Stimulated activated CD4-positive, alpha-beta T cell treated with anti-CD3 and anti-CD28 coated beads, Interleukin-1b, Interleukin-23, amount 100 ng/mL, for 24 hours (primary cell): ENCODE measurements at regions not wholly inside any gene's neighbourhood (a gene's known extent, or its start where the extent isn't known, plus 50 kb on each side); places are given as distances from the start of the nearest gene placed in this dataset.
"Not testable (repeated sequence)": the region's sequence is repeated elsewhere in the genome, so short reads cannot be mapped to it uniquely, and the experiment has no call there.

Source experiments
- DNase-seq, 4 experiments: peaks; one replicate each; pipeline ENCODE4 v3.0.0-alpha.2; 2020; ENCODE audit warnings: low read depth in 4 of 4, low spot score in 1 of 4

DNA sequence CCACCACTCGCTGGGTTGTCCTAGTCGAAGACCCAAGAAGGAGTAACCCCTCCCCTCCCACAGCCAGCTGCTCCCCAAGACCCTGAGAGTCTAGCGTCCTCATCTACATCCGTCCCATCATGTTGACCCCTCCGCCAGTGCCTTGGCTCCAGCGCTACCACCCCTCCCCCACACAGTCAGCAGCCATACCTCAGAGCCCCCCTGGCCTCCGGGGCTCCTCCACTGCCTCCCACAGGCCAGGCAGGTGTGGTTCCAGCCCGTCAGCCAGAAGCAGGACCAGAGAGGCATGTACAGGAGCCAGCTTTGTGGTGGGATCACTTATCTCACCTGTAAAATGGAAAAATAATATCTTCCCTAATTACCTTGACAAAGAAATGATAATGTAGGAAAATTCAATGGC lies 51.5 kb upstream of the PHF21B start:
- no peak for DNase-seq

DNA sequence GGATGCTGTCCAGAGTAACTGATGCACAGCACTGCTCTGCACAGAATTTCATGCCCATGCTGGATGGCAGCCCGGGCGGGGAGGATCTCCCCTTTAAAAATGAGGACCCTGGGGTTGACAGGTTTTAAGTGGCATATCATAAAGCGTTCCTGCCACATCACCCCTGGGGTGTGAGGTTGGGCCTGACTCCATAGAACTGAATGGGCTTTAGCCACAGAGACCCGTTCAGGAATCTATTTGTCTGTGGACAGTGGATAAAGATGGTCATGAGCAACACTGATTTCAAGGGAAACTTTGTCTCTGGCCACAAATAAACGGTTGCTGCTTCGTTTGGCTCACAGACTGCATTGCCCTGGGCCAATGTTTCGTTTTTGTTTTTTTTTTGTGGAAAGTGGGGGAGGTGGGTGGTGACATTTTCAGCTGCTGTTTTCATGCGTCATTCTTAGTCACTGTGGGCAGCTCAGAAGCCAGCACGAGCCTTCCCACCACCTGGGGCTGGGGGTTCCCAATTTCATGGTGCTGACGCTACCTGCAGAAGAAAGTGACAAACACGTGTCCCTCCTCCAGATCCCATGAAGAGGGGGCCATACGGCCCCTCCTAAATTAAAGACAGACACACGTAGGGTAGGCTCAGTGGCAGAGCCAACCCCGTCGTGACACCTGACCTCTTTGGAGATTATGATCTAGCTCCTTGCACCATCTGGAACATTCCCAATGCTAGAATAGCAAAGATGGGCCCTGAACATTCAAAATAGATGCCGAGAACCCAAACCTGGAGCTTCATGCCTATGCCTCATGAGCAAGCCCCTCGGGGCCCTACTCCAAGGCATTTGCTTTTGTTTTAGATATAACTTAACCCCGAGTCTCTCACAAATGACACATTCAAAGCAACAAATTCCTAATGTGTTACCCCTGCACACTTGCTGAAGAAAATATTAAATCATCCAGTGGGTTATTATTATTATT lies 54.8 kb upstream of the PHF21B start:
- peak; percentile 12 to 59 (median 40) for DNase-seq

DNA sequence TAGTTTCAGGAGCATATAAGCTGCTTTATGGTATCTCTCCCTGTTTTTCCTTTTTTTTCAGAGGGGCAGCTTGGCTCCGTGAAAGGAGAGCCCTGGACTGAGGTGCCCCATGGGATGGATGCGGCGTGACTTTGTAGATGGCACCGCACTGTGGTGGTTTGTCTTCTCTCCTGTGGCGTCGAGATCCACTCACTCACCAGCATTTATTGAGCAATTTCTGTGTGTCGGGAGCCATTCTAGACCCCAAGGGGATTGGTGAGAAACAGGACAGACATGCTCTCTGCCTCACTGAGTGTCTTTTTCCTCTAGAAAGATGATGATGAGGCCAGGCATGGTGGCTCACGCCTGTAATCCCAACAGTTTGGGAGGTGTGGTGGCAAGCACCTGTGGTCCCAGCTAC lies 55.9 kb upstream of the PHF21B start:
- no peak for DNase-seq

DNA sequence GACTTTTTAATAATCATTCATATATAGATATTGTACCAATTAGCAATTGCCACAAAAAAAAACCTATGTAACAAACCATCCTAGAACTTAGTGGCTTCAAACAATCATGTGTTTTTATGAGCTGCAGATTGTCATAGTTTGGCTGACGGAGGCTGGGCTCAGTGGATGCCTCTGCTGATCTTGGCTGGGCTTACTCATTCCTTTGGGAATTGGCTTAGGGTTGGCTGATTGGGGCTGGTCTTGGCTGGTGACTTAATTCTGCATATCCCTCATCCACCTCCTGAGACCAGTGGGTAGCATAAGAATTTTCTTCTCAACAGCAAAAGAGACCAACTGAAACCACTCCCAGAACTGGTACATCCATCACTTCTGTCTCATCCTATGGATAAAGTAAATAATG lies 57.9 kb upstream of the PHF21B start:
- no peak for DNase-seq

DNA sequence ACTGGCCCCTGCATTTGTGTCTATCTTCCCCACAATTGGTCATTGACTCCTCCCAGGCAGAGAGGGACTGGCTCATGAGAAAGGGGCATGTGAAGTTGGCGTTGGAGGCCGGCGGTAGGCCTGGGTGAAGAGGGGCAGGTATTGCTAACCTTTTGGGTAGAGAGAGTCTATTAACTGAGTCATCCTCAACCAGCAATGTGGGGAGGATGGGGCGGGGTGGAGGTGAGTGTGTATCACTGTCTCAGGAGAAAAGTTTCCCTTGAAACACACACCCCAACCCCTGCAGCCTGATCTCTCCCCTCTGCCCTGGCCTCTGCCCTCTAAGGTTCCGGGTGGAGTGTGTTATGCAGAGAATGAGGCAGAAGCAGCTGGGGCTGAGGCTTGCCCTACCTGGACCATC lies 60.1 kb upstream of the PHF21B start:
- DNase-seq: peak in 1 of 4 experiments; percentile 14

DNA sequence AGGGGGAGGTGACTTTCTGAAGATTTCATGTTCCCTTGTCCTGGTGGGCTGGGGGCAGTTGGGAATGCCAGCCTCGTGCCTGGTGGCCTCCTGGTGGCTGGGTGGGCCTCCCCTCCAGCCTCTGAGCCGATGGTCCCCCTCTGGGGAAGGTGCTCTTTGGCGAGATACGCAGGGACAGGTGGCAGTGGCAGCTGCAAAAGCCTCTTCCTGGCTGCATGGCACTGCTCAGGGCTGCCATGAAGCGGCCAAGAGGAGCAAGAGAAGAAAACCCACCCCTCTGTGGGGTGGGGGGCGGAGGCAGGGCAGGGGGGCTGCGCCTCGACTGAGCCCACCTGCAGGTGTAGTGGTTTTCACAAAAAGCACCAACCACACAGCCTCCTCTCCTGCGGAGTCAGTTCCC lies 61.8 kb upstream of the PHF21B start:
- DNase-seq: no peak

DNA sequence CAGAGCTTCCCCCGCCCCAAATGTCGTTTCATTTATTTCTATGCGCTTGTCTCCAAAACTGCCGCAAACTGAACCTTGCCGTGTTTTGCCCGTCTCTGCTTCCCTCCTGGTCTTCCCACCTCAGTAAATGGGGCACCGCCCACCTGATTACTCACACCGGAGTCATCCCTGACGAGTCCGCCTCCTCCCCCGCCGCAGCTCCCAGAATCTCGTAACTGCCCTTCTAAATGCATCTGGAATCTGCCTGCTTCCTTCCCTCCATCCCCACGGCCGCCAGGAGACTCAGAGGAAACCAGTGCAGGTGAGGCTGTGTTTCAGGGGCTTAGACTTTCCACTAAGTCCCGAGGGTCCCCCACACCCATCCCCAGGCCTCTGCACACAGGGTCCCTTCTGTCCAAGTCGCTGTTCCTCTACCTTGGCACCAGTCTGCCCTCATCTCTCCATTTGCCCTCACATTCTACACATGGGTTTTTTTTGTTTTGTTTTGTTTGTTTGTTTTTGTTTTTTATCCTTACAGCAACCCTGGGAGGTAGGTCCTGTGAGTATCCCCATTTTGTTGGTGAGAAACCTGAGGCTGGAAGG lies 62.6 kb upstream of the PHF21B start:
- no peak for DNase-seq

DNA sequence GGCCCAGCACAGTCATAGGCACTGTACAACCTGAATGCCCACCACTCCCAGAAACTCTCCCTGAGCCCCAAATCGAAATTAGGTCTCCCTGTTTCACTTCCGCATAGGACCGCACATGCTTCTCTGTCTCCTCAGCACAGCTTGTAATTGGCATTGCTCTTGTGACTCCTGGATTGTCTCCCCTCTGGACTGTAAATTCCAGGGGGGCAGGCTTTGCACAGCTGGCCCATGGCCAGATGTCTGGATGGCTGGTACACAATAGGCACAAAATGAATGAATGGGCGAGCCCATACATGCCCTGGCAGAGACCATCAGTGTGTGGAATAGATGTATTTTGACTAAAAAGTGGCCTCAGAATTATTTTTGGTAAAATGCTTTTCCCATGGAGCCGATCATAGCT lies 63.3 kb upstream of the PHF21B start:
- DNase-seq: no peak

DNA sequence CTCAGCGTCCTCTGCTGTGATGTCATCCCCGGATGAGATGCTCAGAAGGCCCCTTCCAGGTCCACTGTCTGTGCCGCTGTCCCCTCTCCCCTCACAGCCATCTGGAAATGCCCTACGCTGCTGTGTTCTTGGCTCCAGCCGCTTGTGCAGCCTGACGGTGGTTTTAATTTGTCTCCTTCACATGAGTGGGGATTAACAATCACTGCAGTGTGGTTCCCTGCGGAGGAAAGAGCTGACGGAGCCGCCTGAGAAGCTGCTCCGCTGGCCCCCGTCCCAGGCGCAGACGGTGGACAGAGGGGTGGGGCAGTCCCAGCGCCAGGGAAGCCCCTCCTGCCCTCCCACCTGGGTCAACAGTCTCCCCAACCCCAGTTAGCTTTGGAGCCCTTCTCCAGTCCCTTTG lies 67.5 kb upstream of the PHF21B start:
- DNase-seq: no peak

DNA sequence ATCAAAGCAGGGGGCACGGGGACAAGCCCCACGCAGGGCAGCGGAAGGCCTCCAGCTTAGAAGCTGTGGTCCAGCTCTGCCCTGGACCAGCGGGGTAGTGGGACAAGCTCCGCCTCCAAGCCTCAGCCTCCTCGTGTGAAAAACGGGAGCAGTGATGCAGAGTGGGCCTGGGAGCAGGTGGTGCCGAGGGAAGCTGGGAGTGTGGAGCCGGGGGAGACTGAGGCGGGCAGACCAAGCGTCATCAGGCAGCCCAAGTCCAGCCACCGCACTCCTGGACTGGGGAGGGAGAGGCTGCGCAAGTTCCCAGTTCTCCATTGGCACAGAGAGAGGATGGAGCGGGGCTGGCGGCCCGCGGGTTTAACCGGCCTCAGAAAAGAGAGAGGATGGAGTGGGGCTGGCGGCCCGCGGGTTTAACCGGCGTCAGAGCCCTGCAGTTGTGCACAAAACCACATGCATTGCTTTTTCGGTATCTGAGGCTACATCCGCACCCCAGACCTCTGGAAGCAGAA lies 68.1 kb upstream of the PHF21B start:
- DNase-seq: no peak

DNA sequence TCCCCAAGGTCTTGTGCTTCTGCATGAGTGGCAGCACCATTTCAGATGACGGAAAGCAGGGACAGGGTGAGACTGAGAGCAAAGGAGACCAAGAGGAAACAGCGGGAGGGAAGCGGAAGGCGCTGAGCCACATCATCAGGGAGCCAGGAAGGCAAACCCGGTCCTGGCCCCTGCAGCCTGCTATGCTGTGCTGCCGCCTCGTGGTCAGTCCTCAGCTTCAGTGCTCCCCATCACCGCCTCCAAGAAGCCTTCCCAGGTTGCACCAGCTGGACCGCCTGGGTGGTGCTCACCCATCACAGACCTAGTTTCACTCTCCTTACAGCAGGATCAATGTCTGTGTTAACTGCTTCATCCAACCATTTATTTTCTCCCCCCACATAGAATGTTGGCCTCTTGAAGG lies 73.0 kb upstream of the PHF21B start:
- DNase-seq: peak in 1 of 4 experiments; percentile 6

DNA sequence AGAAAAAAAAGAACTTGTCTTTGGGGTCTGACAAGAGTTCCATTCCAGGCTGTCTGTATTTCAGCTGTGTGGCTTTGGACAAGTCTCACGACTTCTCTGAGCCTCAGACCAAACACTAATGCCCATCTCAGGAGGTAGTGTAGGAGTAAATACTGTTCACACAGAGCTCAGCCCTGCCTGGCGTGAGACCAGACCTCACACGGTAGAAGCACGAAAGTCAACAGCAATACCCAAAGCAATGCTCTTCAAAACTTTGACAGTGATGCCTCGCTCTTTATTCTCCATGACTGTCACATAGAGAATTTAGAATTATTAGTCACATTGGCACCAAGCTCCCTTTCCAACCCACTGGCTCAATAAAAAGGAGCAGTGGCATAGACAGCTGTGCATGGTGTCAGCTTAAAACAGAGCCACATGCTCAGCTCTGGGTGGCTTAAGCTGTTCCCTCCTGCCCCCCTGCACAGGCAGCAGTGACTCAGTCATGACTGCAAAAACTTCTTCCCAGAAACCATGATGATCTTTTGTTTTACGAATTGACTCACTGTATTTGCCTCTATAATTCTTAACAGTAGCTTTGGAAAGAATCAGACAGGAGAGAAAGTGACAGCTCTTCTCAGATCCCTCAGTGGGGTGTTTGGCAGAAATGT lies 74.0 kb upstream of the PHF21B start:
- DNase-seq: peak in 2 of 4 experiments; percentile 19 to 42

DNA sequence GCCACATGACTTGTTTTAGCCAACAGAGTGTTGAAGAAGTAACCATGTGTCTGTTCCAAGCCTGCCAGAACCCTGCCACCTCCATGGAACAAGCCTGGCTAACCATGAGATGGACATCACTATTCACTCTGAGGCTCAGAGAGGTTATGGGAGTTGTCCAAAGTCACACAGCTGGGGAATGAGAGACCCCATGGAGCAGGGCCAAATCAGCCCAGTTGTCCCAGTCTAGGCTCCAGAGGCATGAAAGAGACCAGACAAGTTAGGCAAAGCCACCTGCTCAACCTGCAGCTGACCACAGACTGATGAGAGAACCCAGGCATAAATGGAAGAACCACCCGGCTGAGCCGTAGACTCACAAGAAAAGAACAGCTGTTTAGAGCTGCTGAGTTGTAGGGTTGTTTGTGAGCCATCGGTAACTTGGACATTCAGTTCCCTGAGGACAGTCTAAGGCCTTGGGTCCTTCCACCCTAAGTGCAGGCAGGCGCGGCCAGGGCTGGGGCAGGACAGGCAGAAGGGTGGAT lies 74.7 kb upstream of the PHF21B start:
- no peak for DNase-seq

DNA sequence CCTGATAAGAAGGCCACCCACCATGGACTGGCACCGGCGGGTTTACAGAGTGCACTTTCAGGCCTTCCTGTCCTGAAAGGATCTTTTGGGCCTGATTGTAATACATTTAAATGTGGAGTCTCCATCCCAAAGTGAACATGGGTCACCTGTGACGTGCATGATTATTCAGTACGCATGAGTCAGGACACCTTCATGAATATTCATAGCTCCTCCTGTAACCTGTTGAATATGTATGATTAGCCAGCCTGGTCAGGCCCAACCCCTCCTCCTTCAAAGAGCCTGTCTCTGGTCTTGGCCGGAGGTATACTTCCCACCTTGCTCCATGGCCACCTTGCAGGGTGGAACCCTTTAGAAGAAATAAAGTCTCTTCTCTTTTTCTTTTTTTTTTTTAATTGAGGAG lies 75.9 kb upstream of the NUP50 start:
- DNase-seq: no peak

DNA sequence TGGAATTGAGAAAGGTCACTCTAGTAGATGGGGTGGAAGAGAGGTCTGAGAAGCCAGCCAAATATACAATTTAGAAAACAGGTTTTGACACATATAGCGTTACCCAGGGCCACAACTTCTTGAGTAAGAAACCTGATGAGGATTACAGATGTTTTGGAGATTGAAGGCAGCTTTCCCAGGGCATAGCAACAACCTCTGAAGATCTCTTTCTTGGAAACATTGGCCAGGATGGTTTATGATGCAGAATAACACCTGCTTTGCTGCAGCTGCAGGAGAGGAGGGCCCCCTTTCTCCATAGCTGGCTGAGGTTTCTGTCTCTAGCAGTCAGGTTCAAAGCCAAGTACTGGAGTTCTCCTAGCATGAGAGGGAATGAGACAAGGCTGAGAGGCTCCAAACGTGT lies 75.1 kb upstream of the NUP50 start:
- DNase-seq: no peak

DNA sequence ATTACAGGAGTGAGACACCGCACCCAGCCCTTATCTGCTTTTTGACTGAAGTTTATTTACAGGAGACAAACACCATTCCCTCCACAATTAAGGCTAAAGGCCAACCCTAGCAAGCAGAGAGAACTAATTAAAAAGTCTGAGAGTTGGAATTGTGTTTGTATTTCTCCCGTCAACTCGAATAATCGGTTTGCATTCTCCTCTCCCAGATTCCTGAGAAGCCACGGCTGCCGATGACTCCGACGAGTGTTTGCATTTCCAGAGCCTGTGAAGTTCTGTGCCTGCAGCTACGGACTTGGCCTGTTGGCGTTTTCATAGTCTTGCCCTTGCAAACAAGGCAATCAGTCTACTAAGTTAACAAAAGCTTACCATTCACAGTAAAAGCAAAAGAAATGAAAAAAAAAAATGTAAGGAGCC lies 73.2 kb upstream of the NUP50 start:
- DNase-seq: no peak

DNA sequence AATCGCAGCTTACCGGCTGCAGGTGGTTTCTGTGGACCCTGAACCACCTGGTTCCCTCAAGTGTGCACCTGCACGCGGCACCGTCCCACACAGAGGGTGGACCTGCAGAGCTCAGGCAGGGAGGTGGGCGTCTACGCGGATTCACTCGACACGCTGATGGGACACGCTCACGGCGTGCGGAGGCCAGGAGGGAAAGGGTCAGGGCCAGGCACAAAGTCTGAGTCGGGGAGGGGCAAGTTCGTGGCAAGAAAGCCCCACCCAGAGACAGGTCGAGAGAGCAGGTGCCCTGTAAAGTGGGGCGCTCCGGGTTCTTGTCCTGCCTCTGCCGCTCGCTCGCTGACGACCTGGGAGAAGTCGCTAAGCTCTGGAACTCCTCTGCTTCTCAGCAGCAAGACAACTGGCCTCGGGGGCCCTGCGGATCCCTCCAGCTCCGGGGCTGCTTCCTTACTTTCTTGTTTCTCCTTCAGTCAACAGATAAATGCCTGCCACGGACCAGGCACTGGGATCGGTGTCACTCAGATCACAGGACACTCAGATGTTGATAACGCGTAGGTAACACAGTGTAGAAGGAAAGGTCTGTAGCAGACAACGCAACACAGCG lies 72.4 kb upstream of the NUP50 start:
- no peak for DNase-seq

DNA sequence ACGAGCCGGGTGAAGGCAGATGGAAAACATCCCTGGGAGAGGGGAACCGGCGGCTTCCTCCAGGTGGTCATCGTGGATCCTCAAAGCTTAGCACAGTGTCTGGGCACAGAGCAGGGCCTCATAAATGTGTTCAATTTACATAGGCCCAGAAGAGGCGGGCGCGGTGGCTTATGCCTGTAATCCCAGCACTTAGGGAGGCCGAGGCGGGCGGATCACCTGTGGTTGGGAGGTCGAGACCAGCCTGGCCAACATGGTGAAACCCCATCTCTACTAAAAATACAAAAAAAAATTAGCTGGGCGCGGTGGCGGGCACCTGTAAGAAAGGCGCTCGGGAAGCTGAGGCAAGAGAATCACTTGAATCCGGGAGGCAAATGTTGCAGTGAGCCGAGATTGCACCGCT lies 71.8 kb upstream of the NUP50 start:
- DNase-seq: not testable (repeated sequence)

DNA sequence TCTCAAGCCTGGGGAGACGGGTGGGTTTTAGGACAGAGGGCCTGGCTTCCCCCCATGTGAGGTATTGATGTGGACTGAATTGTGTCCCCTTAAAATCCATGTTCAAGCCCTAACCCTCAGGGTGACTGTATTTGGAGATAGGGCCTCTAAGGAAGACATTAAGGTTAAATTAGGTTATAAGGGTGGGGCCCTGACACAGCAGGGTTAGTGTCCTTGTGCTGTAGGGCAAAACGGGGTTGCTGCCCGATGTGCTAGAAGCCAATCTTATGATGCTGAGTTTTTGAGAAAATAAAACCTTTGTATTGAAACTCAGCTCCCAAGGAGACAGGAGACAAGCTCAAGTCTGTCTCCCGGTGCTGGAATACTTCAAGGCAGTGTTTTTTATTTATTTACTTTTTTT lies 71.1 kb upstream of the NUP50 start:
- no peak for DNase-seq

DNA sequence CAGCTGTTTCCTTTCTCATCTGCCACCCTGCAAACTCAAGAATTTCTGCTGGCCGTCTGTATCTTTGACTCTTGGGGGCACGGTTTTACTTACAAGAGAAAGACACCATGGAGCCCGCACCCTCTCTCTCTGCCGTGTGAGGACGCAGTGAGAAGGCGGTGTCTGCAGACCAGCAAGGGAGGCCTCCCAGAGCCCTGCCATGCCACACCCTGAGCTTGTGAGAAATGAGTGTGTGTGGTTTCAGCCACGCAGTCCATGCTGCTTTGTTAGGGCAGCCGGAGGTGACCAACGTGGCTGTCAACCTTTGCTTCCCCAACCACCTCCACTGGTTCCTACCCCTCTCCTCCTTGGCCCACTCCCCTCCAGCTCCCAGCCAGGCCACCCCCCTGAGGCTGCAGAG lies 70.1 kb upstream of the NUP50 start:
- DNase-seq: no peak

DNA sequence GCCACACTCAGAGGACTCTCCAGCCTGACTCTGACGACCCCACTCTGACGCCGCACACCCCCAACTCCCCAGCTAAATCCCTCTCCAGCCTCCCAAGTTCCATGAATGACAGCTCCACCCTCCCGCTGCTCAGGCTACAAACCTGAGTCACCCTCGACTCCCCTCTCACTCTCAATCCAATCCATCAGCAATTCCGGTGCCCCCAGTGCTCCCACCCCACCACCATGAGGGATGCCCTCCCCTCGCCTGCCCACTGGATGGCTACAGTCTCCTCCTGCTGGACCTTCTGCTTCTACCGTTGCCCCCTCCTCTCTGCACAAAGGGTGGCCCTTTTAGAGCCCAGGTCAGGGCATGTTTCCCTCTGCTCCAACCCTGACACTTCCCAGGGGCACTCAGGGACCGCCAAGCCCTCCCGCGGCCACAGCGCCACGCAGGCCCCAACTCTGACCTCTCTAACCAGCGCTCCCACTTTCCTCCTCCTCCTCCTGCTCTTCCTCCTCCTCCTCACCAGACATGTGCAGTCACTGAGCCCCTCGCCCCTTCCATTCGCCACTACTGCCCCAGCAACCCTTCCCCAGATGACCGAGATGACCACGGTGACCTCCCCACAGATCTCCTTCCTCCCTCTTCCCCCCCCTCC lies 69.5 kb upstream of the NUP50 start:
- DNase-seq: no peak
